ENCODE measurements at regions not wholly inside any gene's neighbourhood (a gene's known extent, or its start where the extent isn't known, plus 50 kb on each side); places are given as distances from the start of the nearest gene placed in this dataset.

DNA sequence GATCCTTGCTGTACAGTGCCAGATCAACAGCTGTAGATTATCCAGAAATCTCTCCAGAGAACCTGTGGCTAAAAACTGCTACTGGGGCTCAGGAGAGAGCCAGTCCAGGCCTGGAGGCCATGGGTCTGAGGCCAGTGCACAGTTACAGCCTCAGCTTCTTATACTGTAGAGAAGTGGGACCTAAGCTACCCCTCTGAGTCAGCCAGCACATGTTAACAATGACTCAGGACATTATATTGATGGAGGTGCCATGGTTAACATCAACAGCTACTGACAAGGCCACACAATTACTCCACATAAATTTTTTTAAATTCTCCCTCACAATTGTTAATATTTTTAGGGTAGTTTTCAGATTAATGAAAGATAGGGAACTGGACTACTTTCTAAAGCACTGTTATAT lies 138.5 kb downstream of the RBM26 start:
- DNase-seq (ENCODE audit: extremely low read depth, low read depth) = no peak

DNA sequence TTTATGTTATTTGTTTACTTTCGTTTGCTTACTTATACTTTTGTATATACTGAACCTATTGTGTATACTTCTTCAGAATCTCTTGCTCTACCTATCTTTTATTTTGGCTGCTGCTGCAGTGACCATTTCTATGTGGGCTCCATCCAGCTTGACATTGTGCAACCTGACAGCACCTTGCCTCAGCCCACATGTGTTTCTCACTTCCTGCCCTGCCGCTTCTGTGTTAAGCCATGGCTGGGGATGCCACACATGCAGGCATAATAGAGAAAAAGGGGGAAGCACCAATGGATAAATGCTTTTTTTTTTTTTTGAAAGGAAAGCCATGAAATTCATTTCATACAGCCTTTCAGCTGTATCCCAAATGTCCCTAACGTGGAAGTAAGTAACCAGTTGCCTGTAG lies 147.6 kb downstream of the RBM26 start:
- DNase-seq (ENCODE audit: extremely low read depth, low read depth) = no peak

DNA sequence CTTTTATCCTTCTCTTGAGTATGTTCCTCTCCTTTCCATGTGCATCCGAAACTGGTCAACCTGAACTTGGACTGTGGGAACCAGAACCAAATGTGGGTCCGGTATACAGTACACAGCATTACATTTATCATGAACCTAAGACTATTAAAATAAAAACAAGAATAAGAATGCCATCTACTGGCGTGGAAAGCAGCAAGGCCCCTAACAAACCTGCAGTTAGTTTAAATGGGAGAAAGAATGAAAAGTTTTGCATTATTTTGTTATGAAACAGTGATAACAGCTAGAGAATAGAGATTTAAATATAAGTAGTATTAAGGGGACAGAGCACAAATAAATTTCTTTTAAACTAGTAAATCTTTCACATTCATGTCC lies 159.5 kb downstream of the RBM26 start:
- DNase-seq (ENCODE audit: extremely low read depth, low read depth) = no peak

DNA sequence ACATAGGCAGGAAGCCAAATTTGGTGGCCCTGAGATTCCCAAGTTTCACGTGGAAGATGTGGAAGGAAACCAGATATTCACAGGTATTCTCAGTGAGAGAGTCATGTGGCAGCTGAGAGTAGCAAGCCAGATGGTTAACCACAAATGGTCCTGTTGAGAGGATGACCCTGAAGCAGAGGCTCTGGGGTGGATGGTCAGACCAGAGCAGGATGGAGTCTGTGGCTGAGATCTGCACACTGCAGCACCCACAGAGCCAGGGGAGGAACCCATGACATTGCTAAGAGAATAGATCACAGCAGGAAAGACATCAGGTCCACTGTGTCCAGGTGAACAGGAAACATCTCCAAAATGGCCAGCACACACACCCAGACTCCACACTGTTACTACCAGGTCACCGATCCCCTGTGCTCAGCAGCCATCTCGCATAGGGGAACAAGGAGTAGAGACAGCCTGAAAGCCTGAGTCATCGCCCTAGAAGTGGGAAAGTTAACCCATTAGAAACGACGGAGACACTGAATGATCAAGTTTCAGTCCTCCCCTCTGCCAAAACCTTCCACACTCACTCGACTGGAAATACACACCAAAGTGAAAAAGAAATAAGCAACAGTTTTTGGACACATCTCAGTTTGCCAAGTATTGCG lies 160.0 kb downstream of the RBM26 start:
- no peak for DNase-seq (ENCODE audit: extremely low read depth, low read depth)

DNA sequence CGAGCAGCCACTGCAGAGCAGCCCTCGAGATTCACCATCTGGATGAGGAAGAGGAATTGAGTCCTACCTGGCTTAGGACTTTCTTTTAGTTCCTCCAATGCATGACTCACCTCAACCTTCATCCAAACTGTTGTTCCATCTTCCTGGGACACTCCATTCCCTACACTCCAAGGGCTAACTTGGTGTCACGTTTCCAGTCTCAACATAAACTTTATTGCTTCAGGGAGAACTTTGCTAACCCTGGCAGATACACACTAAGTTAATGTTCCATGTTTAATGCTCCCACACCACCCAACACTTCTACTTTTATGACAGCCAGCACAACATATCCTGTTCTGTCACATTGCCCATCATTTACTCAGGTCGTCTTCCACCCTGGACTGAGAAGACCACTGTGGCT lies 164.4 kb downstream of the RBM26 start:
- no peak for DNase-seq (ENCODE audit: extremely low read depth, low read depth)

DNA sequence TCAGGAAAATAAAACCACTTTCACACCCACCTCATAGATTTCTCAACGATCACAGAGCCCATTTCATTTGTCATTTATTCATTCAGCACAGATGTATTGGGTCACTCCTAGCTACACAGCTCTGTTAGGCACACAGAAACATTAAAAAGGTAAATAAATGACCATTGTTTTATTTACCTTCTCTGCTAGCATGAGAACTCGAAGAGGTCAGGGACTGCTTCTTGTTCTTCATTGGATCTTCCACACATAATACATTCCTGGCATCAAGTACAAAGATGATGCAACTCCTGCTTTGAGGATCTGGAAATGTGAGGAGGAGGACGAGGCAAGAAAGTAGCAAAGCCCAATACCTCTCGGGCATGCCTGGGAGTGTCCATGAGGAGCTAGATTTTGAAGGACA lies 168.1 kb downstream of the RBM26 start:
- DNase-seq (ENCODE audit: extremely low read depth, low read depth) = peak; percentile 43

DNA sequence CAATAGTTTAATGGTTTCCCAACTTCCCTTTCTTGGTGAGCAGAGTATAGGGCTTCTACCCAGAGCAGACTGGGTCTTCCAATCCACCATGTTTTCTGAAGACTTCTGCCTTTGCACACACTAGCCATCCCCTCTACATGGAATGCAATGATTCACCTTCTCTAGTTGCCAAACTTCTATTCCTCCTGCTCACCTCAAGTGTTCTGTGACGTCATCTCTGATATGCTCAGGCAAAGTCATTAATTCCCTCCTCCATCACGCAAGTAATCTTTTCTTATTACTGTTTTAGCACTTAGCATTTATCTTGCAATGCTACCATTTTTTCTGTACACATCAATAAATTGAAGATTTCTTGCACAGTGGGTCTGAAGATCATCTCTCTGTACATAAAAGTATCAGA lies 174.2 kb downstream of the RBM26 start:
- no peak for DNase-seq (ENCODE audit: extremely low read depth, low read depth)

DNA sequence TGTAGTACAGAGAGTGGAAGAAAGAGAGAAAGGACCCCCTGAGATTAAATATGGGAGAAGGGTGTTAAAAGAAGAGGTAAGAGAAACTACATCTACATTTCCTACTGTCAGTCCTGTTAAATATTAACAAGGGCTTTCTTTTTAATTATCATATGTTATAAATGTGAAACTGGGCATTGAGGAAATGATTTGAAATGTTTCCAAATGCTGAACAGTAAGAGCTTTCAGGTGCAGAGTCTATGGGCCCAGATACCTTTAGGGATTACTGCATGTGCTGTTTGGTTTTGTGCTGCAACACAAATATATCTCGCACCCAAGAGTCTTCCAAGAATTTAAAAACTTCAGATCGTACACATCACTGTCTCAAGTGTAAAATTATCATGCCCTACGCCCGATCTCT lies 176.3 kb downstream of the RBM26 start:
- DNase-seq (ENCODE audit: extremely low read depth, low read depth) = no peak

DNA sequence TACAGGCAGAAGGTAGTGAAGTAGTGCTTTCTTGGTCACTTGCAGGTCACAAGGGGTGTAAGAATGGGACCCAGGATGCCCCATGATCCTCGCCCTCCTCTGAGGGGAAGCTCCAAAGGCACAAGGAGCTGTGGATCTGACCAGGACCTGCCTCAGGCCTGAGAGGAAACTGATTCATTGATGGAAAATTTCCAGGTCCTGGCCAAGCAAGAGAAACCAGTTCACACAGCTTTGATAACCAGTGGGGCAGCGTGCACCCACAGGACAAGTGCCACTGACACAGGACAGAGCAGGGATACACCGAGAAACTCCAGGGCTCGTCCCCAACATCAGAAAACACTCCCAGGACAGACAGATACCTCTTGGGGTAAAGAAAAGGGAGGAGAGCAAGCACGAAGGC lies 177.1 kb downstream of the RBM26 start:
- no peak for DNase-seq (ENCODE audit: extremely low read depth, low read depth)

DNA sequence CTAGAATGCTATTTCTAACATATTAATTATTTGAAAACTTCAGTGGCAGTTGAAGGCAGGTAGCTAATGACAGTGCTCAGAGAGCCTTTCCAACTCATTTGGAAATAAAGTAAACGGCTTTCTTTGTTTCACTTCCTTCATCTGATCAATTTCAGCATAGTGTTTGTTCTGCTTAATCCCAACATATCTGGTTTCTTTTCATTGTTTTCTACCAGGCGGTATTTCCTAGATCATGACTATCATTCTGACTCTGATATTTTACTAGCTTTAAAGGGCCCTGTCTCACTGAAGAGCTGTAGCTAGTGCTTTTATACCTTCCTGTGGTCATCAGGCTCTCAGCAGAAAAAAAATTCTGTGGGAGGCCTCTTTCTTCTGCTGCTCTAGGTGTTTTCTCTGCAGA lies 178.6 kb downstream of the RBM26 start:
- no peak for DNase-seq (ENCODE audit: extremely low read depth, low read depth)

DNA sequence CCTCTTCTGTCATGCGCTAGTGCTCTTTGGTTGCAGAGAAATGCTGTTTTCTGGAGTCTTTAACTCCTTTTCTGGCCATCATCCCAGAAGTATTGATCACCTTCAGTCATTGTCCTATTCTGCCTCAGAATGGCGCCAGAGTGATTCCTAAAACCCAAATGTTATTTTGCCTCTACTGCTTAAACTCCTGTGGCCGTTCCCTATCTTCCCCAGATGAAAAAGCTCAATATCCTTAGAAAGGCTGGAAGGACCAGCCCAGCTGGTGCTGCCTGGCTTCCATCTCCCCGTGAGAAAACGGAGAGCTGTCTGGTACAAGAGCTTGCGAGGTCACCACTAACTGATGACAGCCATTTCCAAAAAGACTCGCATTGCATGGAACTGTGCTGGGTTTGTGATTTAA lies 179.1 kb downstream of the RBM26 start:
- no peak for DNase-seq (ENCODE audit: extremely low read depth, low read depth)

DNA sequence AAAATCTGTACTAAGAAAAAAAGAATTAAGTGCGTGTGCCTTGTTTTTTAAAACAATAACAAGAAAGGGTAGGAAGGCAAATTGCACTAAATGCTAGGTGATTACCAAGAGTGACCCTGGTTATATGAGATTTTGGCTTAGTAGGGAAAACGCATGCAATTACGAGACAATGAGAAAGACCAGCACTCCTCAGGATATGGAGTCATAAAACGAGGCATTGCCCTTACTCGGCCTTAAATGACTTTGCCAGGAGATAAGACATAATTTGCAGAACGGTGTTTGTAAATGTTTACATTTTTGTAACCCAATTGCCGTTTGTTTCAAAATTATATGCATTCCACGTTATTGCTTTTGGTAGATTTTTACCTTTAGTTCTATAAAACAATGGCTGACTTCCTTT lies 179.8 kb downstream of the RBM26 start:
- no peak for DNase-seq (ENCODE audit: extremely low read depth, low read depth)

DNA sequence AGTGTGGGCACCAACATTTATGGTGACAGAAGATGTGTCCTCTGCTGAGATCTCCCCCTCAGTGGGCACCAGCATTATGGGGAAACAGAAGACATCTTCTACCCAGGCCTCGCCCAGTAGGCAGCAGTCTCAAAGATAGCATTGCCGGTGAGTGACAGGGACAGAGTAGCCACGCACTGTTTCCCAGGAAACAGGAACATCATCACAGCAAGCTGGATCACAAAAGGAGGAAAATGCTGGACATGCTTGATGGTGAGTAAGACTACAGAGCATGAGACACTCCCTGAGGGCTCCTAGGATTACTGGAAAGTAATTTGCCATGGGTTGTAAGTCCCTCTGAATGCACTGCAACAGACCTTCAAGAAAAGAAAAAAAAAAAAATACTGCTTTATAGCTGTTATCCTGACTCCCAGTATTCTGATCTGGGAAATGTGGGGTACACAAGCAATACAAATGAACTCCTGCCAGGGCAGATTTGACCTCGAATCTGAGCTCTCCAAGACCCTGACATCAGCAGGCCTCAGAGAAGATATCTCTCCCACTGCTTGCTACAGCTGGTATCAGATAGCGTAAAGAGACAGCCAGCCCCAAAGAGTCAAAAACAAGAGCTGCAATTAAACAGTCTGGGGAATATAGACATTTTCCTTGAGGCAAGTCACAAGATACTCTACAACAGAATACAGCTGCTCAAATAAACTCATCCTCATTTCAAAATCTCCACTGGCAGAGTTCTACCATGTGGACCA lies 180.4 kb downstream of the RBM26 start:
- DNase-seq (ENCODE audit: extremely low read depth, low read depth) = no peak

DNA sequence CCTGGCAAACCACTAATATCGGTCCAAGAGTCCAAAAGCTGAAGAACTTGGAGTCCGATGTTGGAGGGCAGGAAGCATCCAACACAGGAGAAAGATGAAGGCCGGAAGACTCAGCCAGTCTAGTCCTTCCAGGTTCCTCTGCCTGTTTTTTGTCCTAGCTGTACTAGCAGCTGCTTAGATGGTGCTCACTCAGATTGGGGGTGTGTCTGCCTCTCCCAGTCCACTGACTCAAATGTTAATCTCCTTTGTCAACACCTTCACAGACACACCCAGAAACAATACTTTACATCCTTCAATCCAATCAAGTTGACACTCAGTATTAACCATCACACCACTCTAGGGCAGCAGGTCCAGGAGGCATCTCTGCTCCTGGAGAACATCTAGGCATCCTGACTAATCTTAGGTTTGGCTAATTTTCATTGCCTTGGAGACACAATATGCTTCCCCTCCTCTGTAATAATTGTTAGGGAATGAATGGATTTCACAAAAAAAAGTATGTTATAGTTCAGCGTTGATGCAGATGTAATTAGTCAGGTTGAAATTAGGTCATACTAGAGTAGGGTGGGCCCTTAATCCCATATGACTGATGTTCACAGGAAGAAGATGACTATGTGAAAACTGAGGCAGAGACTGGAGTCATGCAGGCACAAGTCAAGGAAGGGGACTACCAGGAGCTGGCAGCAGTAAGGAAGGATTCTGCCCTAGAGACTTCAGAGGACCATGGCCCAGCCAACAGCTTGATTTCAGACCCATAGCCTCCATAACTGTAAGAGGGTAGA lies 183.4 kb downstream of the RBM26 start:
- DNase-seq (ENCODE audit: extremely low read depth, low read depth) = no peak

DNA sequence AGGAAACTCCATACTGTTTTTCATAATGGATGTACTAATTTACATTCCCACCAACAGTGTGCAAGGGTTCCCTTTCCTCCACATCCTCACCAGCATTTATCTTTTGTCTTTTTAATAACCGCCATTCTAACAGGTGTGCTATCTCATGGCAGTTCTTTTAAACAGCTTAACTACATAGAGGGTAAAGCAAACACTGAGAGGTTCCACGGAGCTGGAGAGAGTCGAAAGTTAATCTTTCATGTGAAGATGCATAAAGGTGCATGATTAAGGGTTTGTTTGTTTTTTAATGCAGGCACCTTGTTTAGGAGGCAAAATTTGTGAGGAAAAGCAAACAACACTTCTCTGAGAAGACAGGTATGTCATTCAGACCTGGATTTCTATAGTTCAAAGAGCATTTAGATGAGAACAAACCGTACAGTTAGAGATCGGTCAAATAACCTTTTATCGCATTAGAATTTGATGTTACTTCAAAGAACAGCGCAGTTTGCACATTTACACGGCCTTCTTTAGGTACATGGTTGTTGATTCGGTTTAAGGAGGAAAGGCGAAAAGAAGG lies 193.9 kb downstream of the RBM26 start:
- no peak for DNase-seq (ENCODE audit: extremely low read depth, low read depth)

DNA sequence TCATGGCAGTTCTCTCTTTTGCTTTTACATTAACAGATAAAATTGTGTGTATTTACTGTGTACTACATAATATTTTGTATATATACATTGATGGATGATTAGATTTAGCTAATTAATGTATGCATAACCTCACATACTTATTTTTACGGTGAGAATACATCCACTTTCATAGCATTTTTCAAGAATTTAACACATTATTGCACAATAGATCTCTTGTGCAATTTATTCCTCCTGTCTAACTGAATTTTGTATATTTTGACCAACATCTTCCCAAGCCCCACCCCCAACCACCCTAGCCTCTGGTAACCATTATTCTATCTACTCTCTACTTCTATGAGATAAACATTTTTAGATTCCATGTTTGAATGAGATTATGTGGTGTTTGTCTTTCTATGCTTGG lies 194.7 kb downstream of the RBM26 start:
- no peak for DNase-seq (ENCODE audit: extremely low read depth, low read depth)

DNA sequence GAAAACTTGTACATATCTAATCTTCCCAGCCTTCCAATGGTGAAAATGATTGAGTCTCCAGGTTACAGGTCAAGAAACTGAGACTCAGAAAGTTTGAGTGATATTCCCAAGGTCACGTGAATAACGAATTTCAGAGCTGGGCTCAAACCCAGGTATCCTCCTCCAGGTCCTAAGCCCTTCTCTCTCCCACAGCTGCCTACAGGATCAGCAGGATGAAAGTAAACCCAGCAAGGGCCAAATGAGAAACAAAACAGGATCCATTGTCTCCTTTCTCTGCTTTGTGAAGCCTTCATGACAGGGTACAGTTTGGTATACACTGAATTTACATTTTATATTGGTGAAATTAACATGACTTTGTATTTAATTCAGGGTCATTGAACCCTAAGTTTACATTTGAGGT lies 208.1 kb downstream of the RBM26 start:
- no peak for DNase-seq (ENCODE audit: extremely low read depth, low read depth)

DNA sequence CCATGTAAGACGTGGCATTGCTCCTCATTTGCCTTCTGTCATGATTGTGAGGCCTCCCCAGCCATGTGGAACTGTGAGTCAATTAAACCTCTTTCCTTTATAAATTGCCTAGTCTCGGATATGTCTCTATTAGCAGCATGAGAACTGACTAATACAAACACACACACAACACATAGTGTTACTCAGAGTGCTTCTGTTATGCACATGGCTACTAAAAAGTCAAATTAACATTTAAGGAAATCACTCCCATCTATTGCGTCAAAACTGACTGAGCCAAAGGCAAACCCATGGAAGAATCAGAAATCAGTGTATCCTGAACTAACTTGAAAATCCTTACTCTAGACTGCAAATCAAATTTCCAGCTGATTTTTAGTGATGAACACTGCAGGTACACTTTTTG lies 209.2 kb downstream of the RBM26 start:
- DNase-seq (ENCODE audit: extremely low read depth, low read depth) = no peak

DNA sequence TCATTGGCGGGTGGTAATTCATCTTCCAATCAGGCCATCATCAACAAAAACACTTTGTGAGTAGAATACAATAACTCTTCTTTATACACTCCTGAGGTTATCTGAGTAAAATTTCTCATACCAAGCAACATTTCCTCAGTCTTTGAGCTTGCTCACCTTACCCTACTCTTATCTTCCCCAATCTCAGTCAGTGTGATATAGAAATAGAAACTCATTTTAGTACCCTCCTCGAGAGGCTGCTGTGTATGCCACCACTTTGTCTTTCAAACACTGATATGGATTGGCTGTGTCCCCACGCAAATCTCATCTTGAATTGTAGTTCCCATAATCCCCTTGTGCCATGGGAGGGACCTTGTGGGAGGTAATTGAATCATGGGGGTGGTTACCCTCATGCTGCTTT lies 209.7 kb downstream of the RBM26 start:
- no peak for DNase-seq (ENCODE audit: extremely low read depth, low read depth)

DNA sequence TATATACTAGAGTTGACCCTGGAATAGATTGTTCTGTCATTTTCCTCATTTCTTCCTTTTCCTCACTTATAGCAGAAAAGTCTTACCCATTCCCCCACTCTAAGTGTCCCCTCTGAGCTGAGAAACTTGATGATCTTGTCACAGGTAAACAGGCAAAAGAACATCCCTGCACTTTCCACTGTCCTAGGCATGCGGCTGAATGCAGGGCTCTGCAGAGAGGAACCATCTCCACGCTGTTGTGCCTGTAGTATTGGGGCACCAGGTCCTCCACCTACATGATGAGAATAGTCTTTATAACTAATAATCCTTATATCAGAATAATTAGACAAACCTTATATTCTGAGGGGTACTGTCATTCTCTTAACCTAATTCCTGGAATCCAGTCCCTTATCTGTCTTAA lies 211.3 kb downstream of the RBM26 start:
- DNase-seq (ENCODE audit: extremely low read depth, low read depth) = no peak

DNA sequence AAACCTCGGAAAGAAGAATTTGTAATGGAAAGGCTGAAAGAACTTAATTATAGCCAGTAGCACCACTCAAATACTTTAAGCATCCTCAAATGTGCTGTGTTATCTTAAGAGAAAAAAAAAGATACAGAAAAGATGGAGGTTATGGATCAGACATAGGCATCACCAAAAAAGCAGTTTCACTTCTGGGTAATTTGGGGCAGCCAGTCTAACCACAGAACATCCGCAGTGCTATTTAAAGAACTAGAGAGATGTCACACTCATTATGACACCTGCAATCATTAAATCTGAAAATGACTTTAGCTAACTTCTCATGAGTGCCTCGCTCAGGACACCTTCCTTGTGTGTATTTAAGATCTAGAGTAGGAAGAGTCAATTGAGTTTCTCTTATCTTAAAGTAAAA lies 211.8 kb downstream of the RBM26 start:
- DNase-seq (ENCODE audit: extremely low read depth, low read depth) = no peak

DNA sequence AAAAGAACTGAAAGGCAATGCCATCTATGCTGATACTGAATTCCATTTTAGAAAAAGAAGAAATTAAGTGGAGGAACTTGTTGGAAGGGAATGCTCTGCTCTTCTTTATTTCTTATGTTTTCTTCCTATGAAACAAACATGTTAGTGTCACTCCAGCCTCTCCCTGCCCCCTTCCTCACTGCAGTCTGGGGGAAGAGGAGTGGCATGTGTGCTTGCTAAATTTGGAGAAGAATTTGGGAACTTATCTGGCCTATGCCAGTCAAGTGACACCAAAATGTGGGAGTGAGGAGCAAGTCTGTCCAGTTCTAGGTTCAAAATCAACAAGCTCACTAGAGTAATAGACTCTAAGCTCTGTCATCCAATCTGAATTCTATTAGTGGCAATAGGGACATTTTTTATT lies 214.6 kb downstream of the RBM26 start:
- DNase-seq (ENCODE audit: extremely low read depth, low read depth) = no peak
